ENCODE measurements at regions not wholly inside any gene's neighbourhood (a gene's known extent, or its start where the extent isn't known, plus 50 kb on each side); places are given as distances from the start of the nearest gene placed in this dataset.
"Not testable (repeated sequence)": the region's sequence is repeated elsewhere in the genome, so short reads cannot be mapped to it uniquely, and the experiment has no call there.

DNA sequence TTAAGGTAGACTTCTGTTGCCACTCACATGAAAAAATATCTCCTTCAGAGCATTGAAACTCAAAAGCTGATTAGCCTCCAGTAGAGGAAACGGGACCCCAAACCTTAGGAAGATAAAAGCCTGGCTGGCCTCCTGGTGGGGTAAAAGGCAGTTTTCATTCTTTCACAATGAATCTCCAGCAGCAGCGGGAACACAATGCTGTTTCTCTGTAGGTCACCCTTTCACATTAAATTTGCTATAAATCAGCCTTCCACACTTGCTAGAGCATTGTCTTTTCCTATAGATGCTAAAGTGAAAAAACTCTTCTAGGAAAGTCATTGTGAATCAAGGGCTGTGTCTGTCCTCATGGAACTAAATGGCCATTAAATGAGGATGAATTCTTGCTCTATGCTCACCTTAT lies 207.3 kb upstream of the MAGEB2 start:
- H3K36me3 ChIP-seq: no peaks in the 10 kb centered on the region
- no peak for TF ChIP-seq EP300 (IDR thresholded peaks at IDR 0.05)
- no peak for TF ChIP-seq POLR2AphosphoS5 (IDR thresholded peaks at IDR 0.05)
- TF ChIP-seq POLR2A (IDR thresholded peaks at IDR 0.05; ENCODE audit: low read depth): no peak
- TF ChIP-seq, protein P1, sequence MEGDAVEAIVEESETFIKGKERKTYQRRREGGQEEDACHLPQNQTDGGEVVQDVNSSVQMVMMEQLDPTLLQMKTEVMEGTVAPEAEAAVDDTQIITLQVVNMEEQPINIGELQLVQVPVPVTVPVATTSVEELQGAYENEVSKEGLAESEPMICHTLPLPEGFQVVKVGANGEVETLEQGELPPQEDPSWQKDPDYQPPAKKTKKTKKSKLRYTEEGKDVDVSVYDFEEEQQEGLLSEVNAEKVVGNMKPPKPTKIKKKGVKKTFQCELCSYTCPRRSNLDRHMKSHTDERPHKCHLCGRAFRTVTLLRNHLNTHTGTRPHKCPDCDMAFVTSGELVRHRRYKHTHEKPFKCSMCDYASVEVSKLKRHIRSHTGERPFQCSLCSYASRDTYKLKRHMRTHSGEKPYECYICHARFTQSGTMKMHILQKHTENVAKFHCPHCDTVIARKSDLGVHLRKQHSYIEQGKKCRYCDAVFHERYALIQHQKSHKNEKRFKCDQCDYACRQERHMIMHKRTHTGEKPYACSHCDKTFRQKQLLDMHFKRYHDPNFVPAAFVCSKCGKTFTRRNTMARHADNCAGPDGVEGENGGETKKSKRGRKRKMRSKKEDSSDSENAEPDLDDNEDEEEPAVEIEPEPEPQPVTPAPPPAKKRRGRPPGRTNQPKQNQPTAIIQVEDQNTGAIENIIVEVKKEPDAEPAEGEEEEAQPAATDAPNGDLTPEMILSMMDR (IDR thresholded peaks at IDR 0.05): no peak
- no peak overlapping the region for H3K27ac ChIP-seq (replicated peaks in 1 of 4)
- no peaks in the 10 kb centered on the region for H3K27me3 ChIP-seq
- no peak for DNase-seq (ENCODE audit: extremely low spot score)
- H3K4me3 ChIP-seq: no peak overlapping the region
- WGBS: 58% methylated on average over 2 of the region's 2 CpGs
- intact Hi-C loops (cut with DNase I): no loop called here
- H3K9me3 ChIP-seq: no peaks in the 10 kb centered on the region
- no peaks in the 10 kb centered on the region for H3K4me1 ChIP-seq

DNA sequence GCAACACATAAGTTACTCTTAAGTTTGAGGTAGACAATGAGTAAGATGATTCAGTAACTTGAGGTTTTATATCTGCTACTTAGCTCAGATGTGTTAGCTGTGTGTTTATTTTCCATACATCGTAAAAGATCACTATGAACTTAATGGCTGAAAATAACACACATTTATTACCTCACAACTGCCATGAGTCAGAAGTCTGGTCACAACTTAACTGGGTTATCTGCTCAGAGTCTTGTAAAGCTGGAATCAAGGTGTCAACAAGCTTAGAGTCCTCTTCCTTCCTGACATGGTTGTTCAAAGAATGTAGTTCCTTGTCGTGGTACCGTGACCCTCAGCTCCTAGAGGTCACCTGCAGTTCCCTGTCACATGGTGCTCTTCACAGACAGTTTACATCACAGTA lies 204.9 kb upstream of the MAGEB2 start:
- intact Hi-C loops (cut with DNase I): no loop called here
- TF ChIP-seq, protein P1 (IDR thresholded peaks at IDR 0.05): no peak
- TF ChIP-seq POLR2A (IDR thresholded peaks at IDR 0.05; ENCODE audit: low read depth) (no peak), EP300 (IDR thresholded peaks at IDR 0.05) (no peak), POLR2AphosphoS5 (IDR thresholded peaks at IDR 0.05) (no peak)

DNA sequence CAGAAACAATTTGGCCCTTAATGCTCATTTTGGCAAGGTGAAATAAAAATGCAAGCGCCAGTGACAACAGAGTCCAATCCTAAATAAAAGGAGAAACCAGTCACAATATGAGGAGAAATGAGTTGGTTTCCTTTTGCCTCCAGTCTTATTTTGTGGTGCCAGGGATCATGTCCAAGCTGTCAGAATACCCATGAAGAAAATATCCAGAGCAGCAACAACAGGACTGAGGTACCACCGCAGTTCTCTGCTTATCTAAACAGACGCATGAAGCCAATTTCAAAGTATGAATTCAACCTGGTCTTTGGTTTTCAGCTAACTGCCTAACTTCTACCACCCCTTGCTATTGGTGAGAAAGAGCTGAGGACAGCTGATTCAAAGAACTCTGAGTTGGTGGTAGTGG lies 199.9 kb upstream of the MAGEB2 start:
- Histone ChIP-seq H3K4me1 (peaks cover 0 to 5% (median 0%) of the 10 kb centered on the region in 4 donors), H3K4me3 (no peak overlapping the region), H3K27ac (replicated peaks in 1 of 4) (no peak overlapping the region), H3K27me3 (no peaks in the 10 kb centered on the region), H3K9me3 (no peaks in the 10 kb centered on the region), H3K36me3 (no peaks in the 10 kb centered on the region)
- intact Hi-C loops (cut with DNase I): no loop called here
- TF ChIP-seq, protein P1 (IDR thresholded peaks at IDR 0.05): no peak
- no peak for TF ChIP-seq POLR2AphosphoS5 (IDR thresholded peaks at IDR 0.05)
- no peak for TF ChIP-seq EP300 (IDR thresholded peaks at IDR 0.05)
- no peak for TF ChIP-seq POLR2A (IDR thresholded peaks at IDR 0.05; ENCODE audit: low read depth)
- DNase-seq (ENCODE audit: extremely low spot score): no peak
- WGBS: 79% methylated on average over 3 of the region's 3 CpGs

More for the DNA sequence above, 204.9 kb upstream of the MAGEB2 start:
- Histone ChIP-seq H3K4me3 (no peak overlapping the region), H3K4me1 (no peaks in the 10 kb centered on the region), H3K27ac (replicated peaks in 1 of 4) (no peak overlapping the region), H3K36me3 (no peaks in the 10 kb centered on the region), H3K9me3 (no peaks in the 10 kb centered on the region), H3K27me3 (no peaks in the 10 kb centered on the region)
- DNase-seq (ENCODE audit: extremely low spot score): no peak
- 77% methylated on average over 3 of the region's 3 CpGs for WGBS

DNA sequence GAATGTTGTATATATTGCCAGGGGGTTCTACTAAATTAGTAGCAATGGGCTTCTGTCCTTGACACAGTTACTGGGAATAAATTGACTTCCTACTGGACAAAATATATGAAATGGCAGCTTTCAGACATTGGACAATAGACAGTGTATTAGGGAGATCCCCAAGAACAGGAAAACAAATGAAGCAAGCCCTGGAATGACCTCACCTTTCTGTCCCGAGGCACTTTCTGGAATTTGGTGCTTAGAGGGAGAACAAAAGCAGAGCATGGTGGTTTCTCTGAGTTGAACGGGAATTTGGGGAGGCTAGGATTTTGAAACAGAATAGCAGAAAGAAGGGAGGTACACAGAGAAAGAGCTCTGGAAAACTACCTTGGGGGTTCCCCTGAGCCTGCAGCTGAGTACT lies 187.7 kb upstream of the MAGEB2 start:
- Histone ChIP-seq H3K36me3 (no peaks in the 10 kb centered on the region), H3K27ac (replicated peaks in 1 of 4) (no peak overlapping the region), H3K4me3 (no peak overlapping the region), H3K9me3 (no peaks in the 10 kb centered on the region), H3K27me3 (no peaks in the 10 kb centered on the region), H3K4me1 (no peaks in the 10 kb centered on the region)
- WGBS: 66% methylated on average over 2 of the region's 2 CpGs
- TF ChIP-seq POLR2AphosphoS5 (IDR thresholded peaks at IDR 0.05): no peak
- no peak for TF ChIP-seq EP300 (IDR thresholded peaks at IDR 0.05)
- no peak for TF ChIP-seq POLR2A (IDR thresholded peaks at IDR 0.05; ENCODE audit: low read depth)
- TF ChIP-seq, protein P1 (IDR thresholded peaks at IDR 0.05): no peak
- intact Hi-C loops (cut with DNase I): no loop called here
- DNase-seq (ENCODE audit: extremely low spot score): no peak

DNA sequence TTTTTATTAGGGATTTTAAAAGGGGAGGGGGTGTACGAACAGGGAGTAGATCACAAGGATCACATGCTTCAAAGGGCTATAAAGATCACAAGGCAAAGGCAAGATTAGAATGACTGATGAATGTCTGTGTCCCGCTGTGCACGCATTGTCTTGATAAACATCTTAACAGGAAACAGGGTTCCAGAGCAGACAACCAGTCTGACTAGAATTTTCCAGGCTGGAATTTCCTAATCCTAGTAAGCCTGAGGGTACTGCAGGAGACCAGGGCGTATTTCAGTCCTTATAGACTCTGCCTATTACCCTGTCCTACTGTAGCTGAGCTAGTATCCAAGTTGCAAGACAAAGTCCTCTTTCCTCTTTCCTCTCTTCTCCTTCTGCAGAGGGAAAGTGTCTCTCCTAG lies 179.0 kb upstream of the MAGEB2 start:
- H3K4me3 ChIP-seq; H3K4me1 ChIP-seq; DNase-seq (ENCODE audit: extremely low spot score); H3K9me3 ChIP-seq; H3K27ac ChIP-seq (replicated peaks in 1 of 4); intact Hi-C loops (cut with DNase I); H3K36me3 ChIP-seq; H3K27me3 ChIP-seq: not testable (repeated sequence)
- WGBS: 65% methylated on average over 4 of the region's 4 CpGs
